ENCODE measurements at regions not wholly inside any gene's neighbourhood (a gene's known extent, or its start where the extent isn't known, plus 50 kb on each side); places are given as distances from the start of the nearest gene placed in this dataset.

DNA sequence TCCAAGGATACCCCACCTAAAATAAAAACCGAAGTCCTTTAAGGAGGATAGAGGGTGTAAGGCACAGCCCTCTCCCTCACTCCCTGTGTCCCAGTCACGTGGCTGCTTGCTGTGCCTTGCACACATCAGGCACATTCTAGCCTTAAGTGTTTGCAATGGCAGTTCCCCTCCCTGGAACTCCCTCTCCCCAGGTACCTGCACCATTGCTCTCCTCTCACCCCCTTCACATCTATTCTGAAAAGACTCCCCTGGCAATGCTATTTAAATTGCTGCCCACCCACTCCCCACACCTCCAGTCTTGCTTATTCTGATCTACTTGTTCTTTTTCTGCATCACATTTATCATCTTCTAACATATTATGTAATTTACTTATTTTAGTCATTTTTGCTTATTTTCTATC is 91.6 kb upstream of the LNX1 start:
- DNase-seq, result no peak

DNA sequence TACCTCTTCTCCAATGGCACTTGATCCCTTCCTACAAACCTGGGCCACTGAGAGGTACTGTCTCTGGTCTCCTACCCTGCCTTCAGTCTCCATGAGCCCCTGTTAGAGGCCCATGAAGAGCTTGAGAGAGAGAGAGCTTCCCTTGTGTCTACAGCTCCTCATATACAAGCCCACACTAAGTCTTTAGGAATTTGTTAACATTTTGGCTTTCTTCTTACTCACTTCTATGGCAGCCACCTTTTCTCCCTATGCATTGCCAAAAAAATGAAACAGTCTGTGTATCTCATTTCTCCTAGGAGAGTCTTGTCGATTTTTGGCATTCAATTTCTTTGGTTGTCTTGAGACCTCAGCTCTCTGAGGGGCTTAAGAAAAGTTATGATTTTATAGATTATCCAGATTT is 90.9 kb upstream of the LNX1 start:
- no peak for DNase-seq

DNA sequence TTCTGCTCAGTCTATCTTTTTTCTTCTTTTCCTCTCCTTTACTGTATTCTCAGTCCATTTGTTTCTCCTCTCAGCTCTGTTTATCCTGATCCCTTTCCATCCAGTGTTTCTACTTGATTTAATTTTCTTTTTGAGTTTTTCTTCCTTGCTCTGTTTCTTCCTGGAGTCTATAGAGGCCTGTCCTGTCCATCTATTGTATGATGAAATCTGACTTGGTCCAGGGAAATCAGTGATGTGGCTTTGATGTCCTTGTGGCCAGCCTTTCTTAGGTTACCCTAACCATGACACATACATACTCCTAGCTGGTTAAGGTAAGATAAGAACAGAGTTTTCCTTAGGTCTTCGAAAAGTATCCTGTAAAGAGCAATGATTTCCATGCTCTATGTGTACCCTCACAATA is 89.3 kb upstream of the LNX1 start:
- DNase-seq, result no peak

DNA sequence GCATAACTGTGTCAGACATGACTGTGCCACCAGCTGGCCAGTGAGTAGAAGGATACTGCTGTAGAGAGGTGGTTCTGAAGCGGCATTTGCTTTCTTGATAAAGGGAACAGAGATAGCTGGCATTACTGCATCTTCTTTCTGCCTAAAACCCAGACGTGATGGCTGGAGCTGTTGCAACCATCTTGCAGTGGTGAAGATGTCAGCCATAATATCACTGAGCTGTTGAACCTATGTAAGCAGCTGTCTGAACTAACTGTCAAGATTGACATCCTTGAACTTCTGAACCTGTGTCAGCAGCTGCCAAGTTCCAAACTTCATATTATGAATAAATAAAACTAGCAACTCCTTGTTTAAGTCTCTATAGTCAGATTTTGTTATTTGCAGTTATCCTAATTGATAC is 88.9 kb upstream of the LNX1 start:
- DNase-seq, result no peak

DNA sequence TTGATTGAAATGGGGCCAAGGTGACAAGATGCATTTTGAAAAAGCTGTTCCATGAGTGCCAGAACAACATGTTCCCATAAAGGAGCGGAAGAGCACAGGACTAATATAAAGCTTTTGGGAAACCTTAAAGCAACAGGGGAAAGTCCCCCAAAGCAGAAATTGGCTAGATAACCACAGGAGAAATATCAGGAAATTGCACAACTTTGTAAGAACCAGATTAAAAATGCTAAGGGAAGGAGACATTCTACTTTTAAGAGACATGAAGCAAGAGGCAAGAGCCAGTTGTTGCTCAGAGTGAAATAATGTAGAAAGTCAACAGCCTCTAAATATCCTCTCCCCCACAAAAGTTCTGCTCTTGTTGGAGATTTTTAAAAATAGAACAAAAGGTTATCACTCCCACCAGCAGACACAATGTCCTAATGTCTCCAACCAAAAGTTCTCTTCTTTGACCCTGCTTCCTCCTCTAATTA is 85.2 kb upstream of the LNX1 start:
- no peak for DNase-seq

DNA sequence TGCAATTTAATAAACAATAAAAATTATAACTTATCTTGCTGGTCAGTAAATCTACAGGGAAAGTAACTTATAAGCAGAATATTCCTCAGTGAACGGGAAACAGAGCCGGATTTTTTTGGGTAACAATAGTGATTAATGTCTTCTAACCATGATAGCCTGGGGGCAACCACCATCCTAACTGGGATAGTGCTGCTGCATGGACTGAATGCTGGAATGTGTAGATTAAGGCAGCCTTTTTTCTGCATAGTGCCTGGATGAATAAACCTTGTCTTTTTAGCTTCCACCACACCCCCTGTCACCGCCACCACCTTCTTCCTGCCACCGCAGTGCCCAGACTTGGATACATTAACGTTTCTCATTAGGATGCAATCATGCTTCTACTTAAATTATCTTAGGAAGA is 83.6 kb upstream of the LNX1 start:
- no peak for DNase-seq

DNA sequence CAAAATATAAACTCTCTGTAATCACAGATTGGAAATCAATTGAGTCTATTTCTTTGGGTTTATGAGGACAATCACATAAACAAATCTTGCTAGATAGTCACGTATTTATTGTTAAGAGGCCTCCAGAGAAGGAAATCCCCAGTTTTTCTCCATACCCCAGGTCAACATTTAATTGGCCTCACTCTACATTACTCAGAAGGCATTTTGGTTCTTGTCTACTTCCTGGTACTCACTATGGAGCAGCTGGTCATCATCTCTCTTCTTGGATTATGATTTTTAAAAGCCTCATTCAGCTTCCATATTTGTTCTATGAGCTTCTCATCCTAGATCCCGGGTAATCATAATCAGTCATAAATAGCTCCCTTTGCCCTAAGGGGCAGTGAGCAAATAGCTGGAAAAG is 81.6 kb upstream of the LNX1 start:
- DNase-seq, result no peak

DNA sequence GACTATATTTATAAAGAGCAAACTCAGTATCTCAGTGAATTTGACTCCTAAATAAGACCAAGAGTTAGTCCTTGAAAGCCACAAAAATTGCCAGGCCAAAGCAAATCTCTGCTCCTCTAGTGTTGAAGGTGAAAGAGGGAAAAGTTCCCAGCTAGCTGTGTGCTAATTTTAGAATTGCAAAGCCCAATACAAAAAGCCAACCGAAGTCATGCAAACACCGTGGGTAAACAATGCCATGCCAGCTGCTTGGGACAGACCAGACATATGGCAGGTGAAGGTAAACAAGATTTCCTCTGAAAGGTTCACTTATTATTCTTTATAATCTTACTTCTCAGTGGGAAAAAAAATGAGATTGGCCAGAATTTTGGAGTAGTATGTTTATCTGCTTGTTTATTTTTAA is 80.5 kb upstream of the LNX1 start:
- DNase-seq, result no peak

DNA sequence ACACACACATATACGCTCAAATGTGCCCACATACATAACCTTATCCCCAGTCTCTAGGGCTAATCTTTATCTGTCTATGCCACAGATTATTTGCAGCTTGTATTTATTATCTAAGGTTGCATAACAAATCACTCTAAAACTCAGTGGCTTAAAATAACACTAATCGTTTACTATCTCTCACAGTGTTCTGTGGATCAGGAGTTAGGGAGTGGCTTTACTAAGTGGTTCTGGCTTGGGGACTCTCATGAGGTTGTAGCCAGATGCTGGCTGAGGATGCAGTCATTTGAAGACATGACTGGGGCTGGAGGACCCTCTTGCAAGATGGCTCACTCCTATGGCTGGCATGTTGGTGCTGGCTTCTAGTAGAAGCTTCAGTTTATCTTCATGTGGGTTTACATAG is 68.5 kb upstream of the LNX1 start:
- no peak for DNase-seq

DNA sequence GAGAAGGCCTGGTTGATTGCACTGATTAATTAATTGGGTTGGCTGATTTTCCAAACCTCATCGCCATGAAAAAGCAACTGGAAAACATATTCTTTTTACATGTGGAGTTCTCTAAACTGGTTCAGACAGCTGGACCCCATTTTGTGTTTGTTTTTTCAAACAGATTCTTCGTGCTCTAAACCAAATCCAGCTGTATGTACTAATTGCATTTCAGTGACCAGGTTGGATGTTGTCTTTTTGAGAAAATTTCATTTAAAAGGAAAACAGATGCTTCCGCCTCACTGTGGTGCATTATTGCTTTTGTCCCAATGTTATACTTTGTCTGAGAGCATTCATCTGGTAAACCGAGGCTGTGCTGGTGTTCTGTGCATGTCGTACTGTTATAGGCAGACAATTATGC is 67.8 kb upstream of the LNX1 start:
- DNase-seq, result no peak

DNA sequence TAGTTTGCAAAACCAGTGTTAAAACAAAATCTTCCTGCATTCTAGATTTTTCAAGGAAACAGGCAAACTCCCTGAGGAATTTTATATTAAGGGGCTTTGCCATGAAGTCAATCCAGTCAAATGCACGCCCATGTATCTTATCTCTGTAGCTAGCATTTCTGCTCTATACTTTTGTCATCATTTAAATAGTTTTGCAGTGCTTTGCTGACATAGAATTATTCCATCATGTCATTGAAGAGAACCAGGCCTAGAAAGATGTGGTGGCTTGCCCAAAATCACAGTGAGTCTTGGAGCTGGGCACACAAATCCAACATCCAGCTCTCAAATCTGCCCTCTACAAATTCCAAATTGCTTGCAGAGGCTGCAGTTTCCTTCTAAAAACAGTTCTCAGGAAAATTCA is 66.7 kb upstream of the LNX1 start:
- DNase-seq, result no peak

DNA sequence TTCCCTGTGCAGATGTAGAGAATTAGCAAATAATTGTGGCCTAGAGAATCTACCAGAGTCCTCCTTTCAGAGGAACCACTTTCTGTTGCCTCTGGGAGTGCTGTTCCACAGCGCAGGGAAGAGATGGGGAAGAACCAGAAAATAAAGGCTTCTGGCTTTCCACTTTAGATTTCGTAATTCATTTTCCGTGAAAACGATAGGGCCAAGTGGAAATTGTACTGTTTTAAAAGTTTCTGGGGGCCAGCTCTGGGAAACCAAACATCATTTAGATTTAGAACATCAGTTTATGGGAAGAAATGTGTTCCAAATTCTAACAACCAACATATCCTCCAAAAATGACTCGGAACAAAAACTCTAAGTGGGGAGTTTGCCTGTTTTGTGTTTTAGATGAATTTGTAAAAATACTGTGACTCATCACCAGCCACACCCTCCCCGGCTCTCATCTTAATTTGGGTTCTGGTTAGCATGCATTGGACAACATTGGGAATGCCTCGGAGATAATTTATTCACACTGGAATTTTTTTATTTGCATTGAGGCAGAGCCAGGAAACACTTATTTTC is 65.2 kb upstream of the LNX1 start:
- no peak for DNase-seq

DNA sequence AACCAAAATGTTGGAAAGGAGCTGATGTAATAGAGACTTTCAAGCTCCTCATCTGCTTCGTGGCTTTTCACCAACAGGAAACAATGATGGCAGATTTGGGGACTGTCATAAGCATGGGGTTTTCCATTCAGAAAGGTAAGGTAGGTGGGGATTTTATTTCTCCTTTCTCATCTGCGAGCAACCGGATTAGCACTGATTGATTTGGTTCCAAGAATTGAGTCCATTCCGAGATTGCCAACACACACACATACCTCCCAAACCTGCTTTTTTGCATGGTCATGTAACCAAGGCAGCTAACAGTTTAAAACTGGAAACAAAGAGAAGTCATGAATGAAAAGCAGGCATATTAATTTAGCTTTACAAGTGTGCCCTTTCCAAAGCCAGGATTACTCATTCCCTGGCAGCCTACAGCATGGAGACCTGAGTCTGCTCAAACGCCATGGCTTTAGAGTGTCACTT is 63.0 kb upstream of the LNX1 start:
- DNase-seq, result no peak

DNA sequence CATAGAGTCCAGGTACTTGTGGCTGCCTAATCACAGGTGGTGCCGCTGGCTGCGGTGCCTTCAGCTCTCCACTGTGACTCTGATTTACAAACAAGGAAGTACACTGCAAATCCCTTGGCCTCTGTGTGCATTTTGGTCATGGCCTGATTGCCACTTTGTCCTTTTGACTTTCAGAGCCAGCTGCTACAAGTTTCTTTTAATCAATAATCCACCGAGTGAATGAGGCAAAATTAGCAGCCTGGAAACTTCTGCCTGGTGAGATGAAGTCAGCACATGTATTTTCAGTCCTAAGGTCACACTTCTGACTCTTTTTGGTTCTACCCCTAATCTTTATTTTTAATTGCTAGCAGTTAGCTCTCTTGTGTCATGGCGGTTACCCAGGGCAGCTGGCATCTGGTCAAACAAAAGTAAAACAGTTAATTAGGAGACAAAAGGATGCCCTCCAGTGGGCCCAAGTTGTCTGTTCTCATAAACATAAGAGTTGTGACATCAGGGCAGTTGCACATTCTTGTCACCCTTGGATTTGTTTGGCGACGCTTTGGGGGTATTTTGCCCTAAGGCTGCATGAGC is 62.3 kb upstream of the LNX1 start:
- DNase-seq, result no peak

DNA sequence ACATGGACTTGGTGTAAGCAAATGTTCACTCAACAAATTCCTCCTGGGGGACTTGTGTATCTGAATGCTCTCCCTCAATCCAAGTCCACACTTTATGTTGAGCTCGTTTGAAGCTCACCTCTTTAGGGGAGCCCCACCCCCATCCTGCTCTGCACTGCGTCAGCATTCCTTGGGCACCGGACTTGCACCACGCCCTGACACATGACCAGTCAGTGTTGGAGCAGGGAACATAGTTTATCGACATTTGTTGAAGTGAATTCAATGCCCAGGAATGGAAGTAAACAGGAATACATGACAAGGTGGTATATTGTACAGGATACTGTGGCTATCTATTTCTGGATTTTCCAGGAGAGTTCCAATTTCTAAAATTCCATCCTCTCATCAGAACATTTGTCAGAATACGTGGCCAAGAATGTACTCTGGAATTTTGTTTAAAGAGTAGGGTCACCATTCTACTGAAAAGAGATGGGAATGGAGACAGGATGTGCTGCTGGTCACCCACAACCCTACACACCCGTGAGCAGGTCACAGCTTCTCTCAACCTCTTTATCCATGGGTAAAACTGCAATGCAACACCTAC is 60.0 kb upstream of the LNX1 start:
- DNase-seq, result no peak

DNA sequence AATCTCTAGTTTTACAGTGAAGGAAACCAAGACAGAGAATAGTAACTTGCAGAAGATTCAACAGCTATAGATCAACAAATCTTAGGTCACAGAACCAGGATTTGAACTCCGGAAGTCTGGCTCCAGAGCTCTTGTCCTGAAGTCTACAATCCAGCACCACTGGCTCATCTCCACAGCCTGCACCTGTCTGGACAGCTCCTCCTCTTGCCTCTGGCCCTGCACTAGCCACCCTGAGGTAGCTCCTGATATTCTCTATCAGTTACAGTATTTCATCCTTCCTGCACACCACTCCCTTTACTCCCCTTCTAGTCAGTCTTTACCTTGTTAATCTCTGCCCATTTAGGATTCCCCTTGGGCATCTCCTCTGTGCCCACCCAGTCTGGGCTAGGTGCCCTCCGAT is 58.1 kb upstream of the LNX1 start:
- no peak for DNase-seq

DNA sequence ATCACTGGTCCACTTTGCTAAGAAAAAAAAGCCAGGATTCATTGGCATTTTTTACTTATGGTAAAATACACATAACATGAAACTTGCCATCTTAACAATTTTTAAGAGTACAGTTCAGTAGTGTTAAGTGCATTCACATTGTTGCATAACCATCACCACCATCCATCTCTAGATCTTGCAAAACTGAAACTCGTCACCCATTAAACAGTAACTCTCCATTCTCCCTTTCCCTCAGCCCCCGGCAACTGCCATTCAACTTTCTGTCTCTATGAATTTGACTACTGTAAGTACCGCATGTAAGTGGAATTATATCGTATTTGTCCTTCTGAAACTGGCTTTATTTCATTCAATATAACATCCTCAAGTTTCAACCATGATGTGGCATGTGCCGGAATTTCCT is 56.3 kb upstream of the LNX1 start:
- no peak for DNase-seq

DNA sequence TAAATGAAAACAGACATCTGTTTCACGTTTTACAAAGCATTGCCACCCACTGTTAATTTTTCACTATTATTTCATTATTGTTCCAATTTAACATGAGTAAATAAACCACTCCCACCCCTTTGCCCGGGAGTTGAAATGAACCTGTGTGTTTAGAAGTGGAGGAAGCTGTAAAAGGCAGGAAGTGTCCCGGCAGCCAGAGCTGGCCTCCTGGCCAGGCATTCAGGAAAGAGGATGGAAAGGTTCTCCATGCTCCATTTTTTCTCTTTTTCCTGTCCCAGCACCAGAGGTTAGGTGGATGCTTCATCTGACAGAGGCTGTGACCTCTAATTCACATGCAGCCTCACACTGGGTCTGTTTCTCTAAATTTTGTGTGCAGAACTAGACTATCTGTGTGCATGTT is 55.5 kb upstream of the LNX1 start:
- DNase-seq, result no peak

DNA sequence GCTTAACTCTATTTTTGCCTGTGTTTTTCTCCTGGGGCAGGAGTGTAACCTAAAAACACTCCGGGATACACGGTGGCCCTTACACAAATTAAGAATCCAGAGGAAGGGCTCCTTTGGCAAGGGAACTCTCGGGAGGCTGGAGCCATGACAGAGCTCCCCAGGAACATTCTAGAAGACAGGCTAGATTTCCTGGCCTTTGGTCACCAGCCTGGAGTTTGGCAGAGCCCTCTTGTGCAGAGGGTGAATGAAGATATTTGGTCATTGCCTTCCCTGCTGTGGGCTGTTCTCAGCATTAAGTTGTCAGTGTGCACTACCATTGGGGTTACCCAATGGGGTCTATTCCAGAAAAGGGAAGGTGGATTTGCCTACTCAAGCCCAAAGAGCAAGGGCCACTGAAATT is 53.8 kb upstream of the LNX1 start:
- DNase-seq, result no peak

DNA sequence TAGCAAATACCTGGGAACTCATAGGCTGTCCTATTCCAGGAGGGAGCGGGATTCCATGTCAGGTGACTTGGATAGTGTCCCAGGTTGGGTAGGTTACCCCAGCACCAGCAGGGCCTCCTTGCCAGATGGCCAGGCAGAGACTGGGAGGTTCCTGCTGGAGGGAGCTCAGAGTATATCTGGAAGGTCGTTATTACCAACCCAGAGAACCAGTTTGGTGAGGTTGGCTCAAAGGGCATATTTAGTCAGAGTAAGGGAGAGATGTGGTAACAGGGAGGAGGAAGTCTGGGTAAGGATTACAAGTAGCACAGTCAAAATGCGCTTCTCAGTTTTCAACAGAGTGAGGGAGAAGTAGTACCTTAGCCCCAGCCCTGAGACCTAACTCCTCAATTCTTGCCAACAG is 53.3 kb upstream of the LNX1 start:
- no peak for DNase-seq
